ENCODE measurements at regions not wholly inside any gene's neighbourhood (a gene's known extent, or its start where the extent isn't known, plus 50 kb on each side); places are given as distances from the start of the nearest gene placed in this dataset.

DNA sequence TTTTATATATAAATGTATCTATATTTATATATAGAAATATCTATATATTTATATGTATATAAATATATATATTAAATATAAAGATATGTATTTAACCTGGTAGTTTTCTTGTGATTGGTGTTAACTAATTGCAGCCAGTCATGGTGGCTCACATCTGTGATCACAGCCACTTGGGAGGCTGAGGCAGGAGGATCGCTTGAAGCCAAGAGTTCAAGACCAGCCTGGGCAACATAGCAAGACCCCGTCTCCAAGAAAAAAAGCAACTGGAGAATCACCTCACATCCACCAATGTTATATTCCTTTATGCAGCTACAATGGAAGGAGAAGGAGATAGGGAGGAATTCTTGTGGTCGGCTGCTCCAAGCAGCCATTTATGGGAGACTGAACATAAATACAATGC is 224.9 kb downstream of the BAMBI start:
- Histone ChIP-seq H3K9me3 (ENCODE audit: severe bottlenecking) (no peaks in the 10 kb centered on the region), H3K27me3 (ENCODE audit: insufficient read depth, low read depth, severe bottlenecking) (no peaks in the 10 kb centered on the region), H3K27ac (no peak overlapping the region), H3K4me3 (ENCODE audit: low read depth, low read length) (no peak overlapping the region), H3K36me3 (no peaks in the 10 kb centered on the region)
- TF ChIP-seq, protein P1, sequence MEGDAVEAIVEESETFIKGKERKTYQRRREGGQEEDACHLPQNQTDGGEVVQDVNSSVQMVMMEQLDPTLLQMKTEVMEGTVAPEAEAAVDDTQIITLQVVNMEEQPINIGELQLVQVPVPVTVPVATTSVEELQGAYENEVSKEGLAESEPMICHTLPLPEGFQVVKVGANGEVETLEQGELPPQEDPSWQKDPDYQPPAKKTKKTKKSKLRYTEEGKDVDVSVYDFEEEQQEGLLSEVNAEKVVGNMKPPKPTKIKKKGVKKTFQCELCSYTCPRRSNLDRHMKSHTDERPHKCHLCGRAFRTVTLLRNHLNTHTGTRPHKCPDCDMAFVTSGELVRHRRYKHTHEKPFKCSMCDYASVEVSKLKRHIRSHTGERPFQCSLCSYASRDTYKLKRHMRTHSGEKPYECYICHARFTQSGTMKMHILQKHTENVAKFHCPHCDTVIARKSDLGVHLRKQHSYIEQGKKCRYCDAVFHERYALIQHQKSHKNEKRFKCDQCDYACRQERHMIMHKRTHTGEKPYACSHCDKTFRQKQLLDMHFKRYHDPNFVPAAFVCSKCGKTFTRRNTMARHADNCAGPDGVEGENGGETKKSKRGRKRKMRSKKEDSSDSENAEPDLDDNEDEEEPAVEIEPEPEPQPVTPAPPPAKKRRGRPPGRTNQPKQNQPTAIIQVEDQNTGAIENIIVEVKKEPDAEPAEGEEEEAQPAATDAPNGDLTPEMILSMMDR (IDR thresholded peaks at IDR 0.05; ENCODE audit: low read depth, low read length) = no peak
- DNase-seq = no peak

DNA sequence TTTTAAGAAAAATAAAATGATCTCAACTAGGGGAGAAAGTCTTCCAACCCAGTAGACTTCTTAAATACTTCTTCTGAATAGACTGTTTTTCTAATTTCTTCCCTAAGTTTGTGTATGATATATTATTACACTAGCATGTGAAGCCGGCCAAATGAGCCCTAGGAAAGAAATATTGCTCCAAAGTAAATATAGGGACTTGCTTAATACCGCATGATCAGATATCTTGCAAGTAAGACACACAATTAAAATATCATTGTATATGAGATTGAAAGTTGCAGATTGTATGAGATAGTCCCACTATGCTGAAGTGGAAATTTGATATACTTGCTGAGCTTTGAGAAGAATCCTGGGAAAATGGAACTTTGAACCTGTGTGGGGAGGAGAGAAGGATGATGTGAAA is 225.7 kb downstream of the BAMBI start:
- TF ChIP-seq, protein P1 (IDR thresholded peaks at IDR 0.05; ENCODE audit: low read depth, low read length) = no peak
- Histone ChIP-seq H3K27me3 (ENCODE audit: insufficient read depth, low read depth, severe bottlenecking) (no peaks in the 10 kb centered on the region), H3K27ac (no peak overlapping the region), H3K9me3 (ENCODE audit: severe bottlenecking) (no peaks in the 10 kb centered on the region), H3K36me3 (no peaks in the 10 kb centered on the region), H3K4me3 (ENCODE audit: low read depth, low read length) (no peak overlapping the region)
- no peak for DNase-seq

DNA sequence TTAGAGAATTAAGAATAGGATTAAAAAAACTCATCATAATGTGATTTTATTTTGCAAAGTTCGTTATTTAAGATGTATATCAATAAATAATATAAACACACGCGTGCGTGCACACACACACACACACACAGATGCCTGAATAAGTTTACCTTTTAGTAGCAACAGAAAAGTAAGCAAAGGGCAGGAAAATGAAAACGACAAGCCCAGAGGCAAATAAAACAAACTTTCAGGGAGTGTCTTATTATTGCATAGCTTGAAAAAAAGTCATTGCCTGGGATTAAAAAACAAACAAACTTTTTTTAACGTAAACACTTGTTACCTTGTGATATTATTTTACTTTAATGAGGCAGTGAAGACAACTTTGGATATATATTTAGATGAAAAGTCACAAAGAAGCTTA is 226.4 kb downstream of the BAMBI start:
- no peak overlapping the region for H3K27ac ChIP-seq
- DNase-seq = no peak
- H3K9me3 ChIP-seq (ENCODE audit: severe bottlenecking) = no peaks in the 10 kb centered on the region
- no peak overlapping the region for H3K4me3 ChIP-seq (ENCODE audit: low read depth, low read length)
- TF ChIP-seq, protein P1 (IDR thresholded peaks at IDR 0.05; ENCODE audit: low read depth, low read length) = no peak
- no peaks in the 10 kb centered on the region for H3K27me3 ChIP-seq (ENCODE audit: insufficient read depth, low read depth, severe bottlenecking)
- H3K36me3 ChIP-seq = no peaks in the 10 kb centered on the region

DNA sequence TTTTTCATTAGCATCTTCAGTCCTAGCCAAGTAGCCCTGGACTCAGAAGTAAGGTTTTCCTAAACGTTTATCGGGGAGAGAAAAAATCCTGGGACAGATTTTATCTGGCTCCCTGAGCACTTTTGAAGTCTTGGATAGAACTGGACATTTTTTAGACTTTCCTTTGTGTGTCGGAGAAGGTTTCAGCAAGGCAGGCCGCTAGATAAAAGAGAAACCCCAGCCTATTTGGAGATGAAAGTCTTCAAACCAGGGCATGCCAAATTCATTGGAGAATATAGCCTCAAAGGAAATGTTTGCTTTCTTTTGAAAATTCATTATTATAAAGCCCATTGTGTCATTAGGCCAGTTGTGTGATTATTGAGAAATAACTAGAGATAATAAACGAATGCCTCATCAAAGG is 228.1 kb downstream of the BAMBI start:
- no peak for DNase-seq
- H3K9me3 ChIP-seq (ENCODE audit: severe bottlenecking) = no peaks in the 10 kb centered on the region
- H3K36me3 ChIP-seq = no peaks in the 10 kb centered on the region
- TF ChIP-seq, protein P1 (IDR thresholded peaks at IDR 0.05; ENCODE audit: low read depth, low read length) = no peak
- no peak overlapping the region for H3K4me3 ChIP-seq (ENCODE audit: low read depth, low read length)
- no peaks in the 10 kb centered on the region for H3K27me3 ChIP-seq (ENCODE audit: insufficient read depth, low read depth, severe bottlenecking)
- no peak overlapping the region for H3K27ac ChIP-seq

DNA sequence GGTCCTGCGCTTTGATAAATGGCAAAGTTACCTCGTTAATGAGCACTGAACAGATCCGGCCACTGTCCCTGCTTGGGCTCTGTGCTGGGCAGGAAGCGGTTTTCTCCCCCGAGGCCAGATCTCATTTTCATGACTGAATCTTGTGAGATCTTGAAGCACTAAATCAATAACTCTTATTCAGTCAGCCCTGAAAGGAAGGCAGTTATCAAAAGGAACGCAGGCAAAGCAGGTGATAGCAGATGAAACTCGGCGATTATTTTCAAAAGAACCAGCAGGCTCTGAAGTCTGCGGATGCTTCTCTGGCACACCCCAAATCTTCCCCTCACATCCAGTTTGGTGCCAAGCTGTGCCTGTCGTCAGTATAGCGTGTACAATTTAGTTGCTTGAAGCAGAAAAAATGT is 228.7 kb downstream of the BAMBI start:
- Histone ChIP-seq H3K27ac (no peak overlapping the region), H3K27me3 (ENCODE audit: insufficient read depth, low read depth, severe bottlenecking) (no peaks in the 10 kb centered on the region), H3K9me3 (ENCODE audit: severe bottlenecking) (no peaks in the 10 kb centered on the region), H3K36me3 (no peaks in the 10 kb centered on the region), H3K4me3 (ENCODE audit: low read depth, low read length) (no peak overlapping the region)
- TF ChIP-seq, protein P1 (IDR thresholded peaks at IDR 0.05; ENCODE audit: low read depth, low read length) = no peak
- DNase-seq = no peak

- H3K27me3 ChIP-seq (ENCODE audit: insufficient read depth, low read depth, severe bottlenecking) = no peaks in the 10 kb centered on the region
- no peak overlapping the region for H3K27ac ChIP-seq
- H3K4me3 ChIP-seq (ENCODE audit: low read depth, low read length) = no peak overlapping the region
- H3K9me3 ChIP-seq (ENCODE audit: severe bottlenecking) = no peaks in the 10 kb centered on the region
- TF ChIP-seq, protein P1 (IDR thresholded peaks at IDR 0.05; ENCODE audit: low read depth, low read length) = no peak
- DNase-seq = no peak
- no peaks in the 10 kb centered on the region for H3K36me3 ChIP-seq
Observed at GRCh38 chr10:28906415-28906814, 229.1 kb downstream of the BAMBI start.

Data from WERI-Rb-1 (cell line).